K562 (cell line): ENCODE measurements at regions not wholly inside any gene's neighbourhood (a gene's known extent, or its start where the extent isn't known, plus 50 kb on each side); places are given as distances from the start of the nearest gene placed in this dataset.
A peak's percentile ranks its signal among the peaks of the same experiment; 100 is the strongest.

Experiments used
- CREM ChIP-seq: IDR thresholded peaks from 2 replicates; pipeline ENCODE4 v1.6.1; 2014; ENCODE audit warnings: antibody characterized with exemption, low read depth
- CTBP1 ChIP-seq: fragments of 450-650 bp; IDR thresholded peaks from 2 replicates; pipeline ENCODE4 v1.6.1; 2016; ENCODE audit warnings: borderline replicate concordance
- DDX20 ChIP-seq: fragments of 450-650 bp; IDR thresholded peaks from 2 replicates; pipeline ENCODE4 v1.6.1; 2016; ENCODE audit warnings: missing genetic modification characterization, low read depth, mild to moderate bottlenecking, missing compliant biosample characterization, moderate library complexity
- DNMT1 ChIP-seq: fragments of 450-650 bp; IDR thresholded peaks from 2 replicates; pipeline ENCODE4 v1.6.1; 2016; ENCODE audit warnings: antibody characterized with exemption, mild to moderate bottlenecking
- ELF4 ChIP-seq: fragments of 450-650 bp; formaldehyde crosslinking; IDR thresholded peaks from 2 replicates; pipeline ENCODE4 v1.4.0; 2022; ENCODE audit warnings: missing genetic modification characterization
- EP300 ChIP-seq: IDR thresholded peaks from 2 replicates; pipeline ENCODE4 v1.6.1; 2012; ENCODE audit warnings: low read length, improper control_type of control experiment
- MAFF ChIP-seq: IDR thresholded peaks from 2 replicates; pipeline ENCODE4 v1.6.1; 2012; ENCODE audit warnings: low read length, improper control_type of control experiment
- MBD2 ChIP-seq: sonication (generic); IDR thresholded peaks from 2 replicates; pipeline ENCODE4 v1.6.1; 2016; ENCODE audit warnings: low read depth, borderline replicate concordance
- MED1 ChIP-seq: sonication (generic); formaldehyde crosslinking; IDR thresholded peaks from 2 replicates; pipeline ENCODE4 v1.8.1; 2023; ENCODE audit warnings: missing genetic modification reagents, borderline replicate concordance
- MEF2A ChIP-seq: IDR thresholded peaks from 2 replicates; pipeline ENCODE4 v1.6.1; 2011; ENCODE audit warnings: low read depth, mild to moderate bottlenecking, low read length, moderate library complexity; ENCODE audit not compliant: control insufficient read depth
- MEIS2 ChIP-seq: fragments of 450-650 bp; IDR thresholded peaks from 2 replicates; pipeline ENCODE4 v1.6.1; 2014; ENCODE audit warnings: mild to moderate bottlenecking; ENCODE audit not compliant: partially characterized antibody
- MNT ChIP-seq, 2 experiments: fragments of 450-650 bp; conservative IDR thresholded peaks; 2 replicates each; pipeline ENCODE4 v1.6.1; 2017; ENCODE audit warnings: mild to moderate bottlenecking in 2 of 2, moderate library complexity in 2 of 2
- MXI1 ChIP-seq: IDR thresholded peaks from 2 replicates; pipeline ENCODE4 v1.6.1; 2011; ENCODE audit warnings: low read depth, mild to moderate bottlenecking, improper control_type of control experiment, low read length
- PYGO2 ChIP-seq: fragments of 450-650 bp; IDR thresholded peaks from 2 replicates; pipeline ENCODE4 v1.6.1; 2016; ENCODE audit warnings: mild to moderate bottlenecking, missing genetic modification characterization, moderate library complexity, missing compliant biosample characterization
- RB1 ChIP-seq: fragments of 450-650 bp; IDR thresholded peaks from 2 replicates; pipeline ENCODE4 v1.6.1; 2017; ENCODE audit warnings: low read depth, mild to moderate bottlenecking
- RBM22 ChIP-seq: fragments of 200-400 bp; formaldehyde crosslinking; IDR thresholded peaks from 2 replicates; pipeline ENCODE4 v1.6.1; 2018; ENCODE audit warnings: low read length, low read depth; ENCODE audit not compliant: poor library complexity, severe bottlenecking
- RBM25 ChIP-seq: fragments of 200-400 bp; formaldehyde crosslinking; IDR thresholded peaks from 2 replicates; pipeline ENCODE4 v1.6.1; 2018; ENCODE audit warnings: low read length, low read depth, moderate library complexity; ENCODE audit not compliant: severe bottlenecking
- TARDBP ChIP-seq: fragments of 450-650 bp; IDR thresholded peaks from 2 replicates; pipeline ENCODE4 v1.6.1; 2016
- THAP12 ChIP-seq: fragments of 250-450 bp; sonication (Bioruptor Pico); IDR thresholded peaks from 2 replicates; pipeline ENCODE4 v1.9.0; 2021; ENCODE audit warnings: mild to moderate bottlenecking, inconsistent platforms
- USF1 ChIP-seq: sonication (generic); formaldehyde crosslinking; IDR thresholded peaks from 2 replicates; pipeline ENCODE4 v1.9.0; 2022; ENCODE audit warnings: mild to moderate bottlenecking, missing genetic modification reagents
- ZBTB26 ChIP-seq: fragments of 450-650 bp; formaldehyde crosslinking; IDR thresholded peaks from 2 replicates; pipeline ENCODE4 v1.4.0; 2022; ENCODE audit warnings: missing genetic modification characterization
- ZFP91 ChIP-seq: sonication (generic); formaldehyde crosslinking; IDR thresholded peaks from 2 replicates; pipeline ENCODE4 v1.8.0; 2022; ENCODE audit warnings: mild to moderate bottlenecking, missing genetic modification reagents
- ZNF507 ChIP-seq: conservative IDR thresholded peaks from 2 replicates; pipeline ENCODE4 v1.6.1; 2017; ENCODE audit warnings: missing genetic modification characterization, missing compliant biosample characterization

GRCh38 chr6:26216359-26216885, 129.2 kb downstream of the HFE start (continued):
- TF ChIP-seq MEF2A, result peak; percentile 71; the same call in 1 of the 2 replicates
- peak; percentile 55 for TF ChIP-seq MEIS2
- peak; percentile 57 for TF ChIP-seq CTBP1
- TF ChIP-seq ZBTB26, result peak; percentile 82; the same call in 1 of the 2 replicates
- TF ChIP-seq ZFP91 (CRISPR knock-in tag), result peak; percentile 84
- no peak for TF ChIP-seq EP300
- TF ChIP-seq CREM, result peak; percentile 56; the same call in 1 of the 2 replicates
- peak; percentile 86 for TF ChIP-seq ELF4
- TF ChIP-seq DNMT1, result peak; percentile 66; the same call in 1 of the 2 replicates
- peak; percentile 70 for TF ChIP-seq RBM22
- peak; percentile 86 to 91 for TF ChIP-seq MNT (conservative IDR thresholded peaks at IDR 0.05)
- TF ChIP-seq ZNF507, result no peak
- peak; percentile 76 for TF ChIP-seq MAFF
- TF ChIP-seq MED1, result peak; percentile 96; the same call in 1 of the 2 replicates
- peak; percentile 96 for TF ChIP-seq RBM25
- TF ChIP-seq DDX20 (tag), result no peak
- peak; percentile 99 for TF ChIP-seq THAP12
- TF ChIP-seq USF1 (CRISPR knock-in tag), result no peak
- TF ChIP-seq MXI1, result peak; percentile 25
- TF ChIP-seq MBD2, result peak; percentile 93
- no peak; the same call in 1 of the 2 replicates for TF ChIP-seq RB1
- no peak for TF ChIP-seq PYGO2
- TF ChIP-seq TARDBP, result peak; percentile 44; the same call in 1 of the 2 replicates
